Stomach (tissue), 4 donors: ENCODE measurements at regions not wholly inside any gene's neighbourhood (a gene's known extent, or its start where the extent isn't known, plus 50 kb on each side); places are given as distances from the start of the nearest gene placed in this dataset.

ENCODE experiments used
- EP300 ChIP-seq: sonication (generic); formaldehyde crosslinking; IDR thresholded peaks from one replicate; pipeline ENCODE4 v1.6.1; 2017; ENCODE audit warnings: antibody characterized with exemption
- POLR2A ChIP-seq, 4 donors: fragments of 450-650 bp; IDR thresholded peaks; one replicate each; pipeline ENCODE4 v1.6.1; 2016; ENCODE audit warnings: antibody characterized with exemption in 4 of 4, control low read depth in 2 of 4, mild to moderate bottlenecking in 1 of 4, moderate library complexity in 1 of 4
- POLR2AphosphoS5 ChIP-seq, 3 donors: sonication (generic); formaldehyde crosslinking; IDR thresholded peaks; one replicate each; pipeline ENCODE4 v1.6.1; 2016; ENCODE audit warnings: antibody characterized with exemption in 3 of 3
- TF ChIP-seq, protein P1 (sequence below), 7 experiments: fragments of 450-650 bp in 4 of 7; fragments of 200-600 bp in 3 of 7; sonication (generic) in 3 of 7; IDR thresholded peaks; one replicate each; pipeline ENCODE4 v1.5.1; 2016 to 2019; ENCODE audit warnings: antibody characterized with exemption in 7 of 7, control low read depth in 2 of 7, mild to moderate bottlenecking in 1 of 7

DNA sequence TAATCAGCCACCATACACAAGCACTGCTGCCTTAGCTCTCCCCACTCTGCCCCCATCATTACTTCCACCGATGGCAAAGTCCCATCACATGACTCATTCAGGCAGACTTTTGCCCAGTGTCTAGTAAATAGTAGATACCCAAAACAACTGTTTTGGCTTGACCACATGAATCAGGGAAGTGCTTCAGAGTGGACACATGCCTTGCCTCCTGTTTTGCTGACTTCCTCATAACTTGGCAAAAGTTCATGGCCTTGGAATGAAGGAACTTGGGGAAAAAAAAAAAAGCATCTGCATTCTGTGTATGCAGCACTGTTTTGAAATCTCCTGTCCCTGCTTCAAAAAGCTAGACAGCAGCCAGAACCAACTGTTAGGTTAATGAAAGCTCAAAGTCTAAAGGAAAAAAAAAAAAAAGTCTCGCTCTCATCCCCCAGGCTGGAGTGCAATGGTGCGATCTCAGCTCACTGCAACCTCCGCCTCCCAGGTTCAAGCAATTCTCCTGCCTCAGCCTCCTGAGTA, 335.3 kb downstream of the FAM181B start:
- TF ChIP-seq, protein P1, sequence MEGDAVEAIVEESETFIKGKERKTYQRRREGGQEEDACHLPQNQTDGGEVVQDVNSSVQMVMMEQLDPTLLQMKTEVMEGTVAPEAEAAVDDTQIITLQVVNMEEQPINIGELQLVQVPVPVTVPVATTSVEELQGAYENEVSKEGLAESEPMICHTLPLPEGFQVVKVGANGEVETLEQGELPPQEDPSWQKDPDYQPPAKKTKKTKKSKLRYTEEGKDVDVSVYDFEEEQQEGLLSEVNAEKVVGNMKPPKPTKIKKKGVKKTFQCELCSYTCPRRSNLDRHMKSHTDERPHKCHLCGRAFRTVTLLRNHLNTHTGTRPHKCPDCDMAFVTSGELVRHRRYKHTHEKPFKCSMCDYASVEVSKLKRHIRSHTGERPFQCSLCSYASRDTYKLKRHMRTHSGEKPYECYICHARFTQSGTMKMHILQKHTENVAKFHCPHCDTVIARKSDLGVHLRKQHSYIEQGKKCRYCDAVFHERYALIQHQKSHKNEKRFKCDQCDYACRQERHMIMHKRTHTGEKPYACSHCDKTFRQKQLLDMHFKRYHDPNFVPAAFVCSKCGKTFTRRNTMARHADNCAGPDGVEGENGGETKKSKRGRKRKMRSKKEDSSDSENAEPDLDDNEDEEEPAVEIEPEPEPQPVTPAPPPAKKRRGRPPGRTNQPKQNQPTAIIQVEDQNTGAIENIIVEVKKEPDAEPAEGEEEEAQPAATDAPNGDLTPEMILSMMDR (IDR thresholded peaks at IDR 0.05), result no peak
- TF ChIP-seq POLR2AphosphoS5 (IDR thresholded peaks at IDR 0.05) (no peak), POLR2A (IDR thresholded peaks at IDR 0.05) (no peak), EP300 (no peak)
